ENCODE measurements at regions not wholly inside any gene's neighbourhood (a gene's known extent, or its start where the extent isn't known, plus 50 kb on each side); places are given as distances from the start of the nearest gene placed in this dataset.
"Not testable (repeated sequence)": the region's sequence is repeated elsewhere in the genome, so short reads cannot be mapped to it uniquely, and the experiment has no call there.

GRCh38 chr1:56097713-56098112 lies 481.6 kb downstream of the PLPP3 start:
- no peak for DNase-seq

- DNase-seq: no peak
These were observed 483.4 kb downstream of the PLPP3 start for GRCh38 chr1:56095696-56096665.

DNA sequence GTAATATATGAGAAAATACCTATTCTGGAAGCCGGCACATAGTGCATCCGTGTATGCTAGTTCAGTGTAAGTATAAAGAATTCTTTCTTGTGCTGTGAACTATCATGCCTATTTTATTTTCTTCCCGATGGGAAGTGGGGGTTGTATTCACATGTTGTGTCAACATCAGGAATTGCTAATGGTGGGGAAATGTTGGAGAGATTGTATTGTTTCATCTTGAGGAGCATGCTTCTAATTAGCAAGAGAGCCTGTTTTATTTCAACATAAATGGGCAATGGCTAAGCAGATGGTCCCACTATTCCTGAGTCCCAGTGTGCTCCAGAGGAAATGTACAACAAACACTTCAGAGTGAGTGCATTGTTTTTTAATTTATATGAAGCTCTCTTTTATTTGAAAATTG lies 485.2 kb downstream of the PLPP3 start:
- no peak for DNase-seq

GRCh38 chr1:56092684-56093570 lies 486.4 kb downstream of the PLPP3 start:
- no peak for DNase-seq

GRCh38 chr1:56089826-56090225 lies 489.5 kb downstream of the PLPP3 start:
- DNase-seq: not testable (repeated sequence)

GRCh38 chr1:56084246-56084645 lies 495.1 kb downstream of the PLPP3 start:
- DNase-seq: no peak

DNA sequence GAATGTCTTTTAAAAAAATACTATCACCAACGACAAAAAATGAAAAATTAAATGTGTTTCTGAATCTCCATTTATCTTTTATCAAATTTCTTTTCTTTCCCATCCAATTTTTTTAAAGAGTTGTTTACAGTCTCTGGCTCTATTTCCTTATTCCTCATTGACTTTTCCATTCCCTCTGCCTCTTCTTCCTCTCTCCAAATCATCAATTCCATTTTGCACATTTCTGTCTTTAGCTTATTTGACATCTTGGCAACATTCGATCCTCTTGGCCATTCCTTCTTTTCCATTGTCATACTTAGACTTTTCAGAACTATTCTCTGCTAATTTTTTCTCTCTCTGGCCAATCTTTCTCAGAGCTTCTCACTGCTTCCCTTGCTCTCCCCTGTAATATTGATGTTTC lies 497.6 kb downstream of the PLPP3 start:
- no peak for DNase-seq

GRCh38 chr1:56081173-56081572 lies 498.2 kb downstream of the PLPP3 start:
- no peak for DNase-seq

DNA sequence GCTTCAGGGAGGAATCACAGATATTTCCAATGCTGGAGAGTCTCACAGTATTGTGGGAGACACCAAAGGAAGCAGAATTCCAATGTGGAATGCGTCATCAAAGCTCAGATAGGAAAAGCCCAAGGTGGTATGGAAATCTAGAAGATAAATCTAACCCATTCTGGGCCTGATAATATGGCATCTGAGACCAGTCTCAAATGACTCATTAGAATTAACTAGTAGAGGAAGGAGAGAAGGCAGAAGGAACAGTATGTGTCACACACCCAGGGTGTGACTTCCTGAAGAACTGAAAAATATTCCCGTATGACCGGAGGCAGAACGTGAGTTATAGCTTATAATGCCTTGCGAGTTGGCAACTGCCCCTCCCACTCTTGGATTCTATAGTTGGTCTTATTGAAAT lies 499.2 kb downstream of the PLPP3 start:
- no peak for DNase-seq

DNA sequence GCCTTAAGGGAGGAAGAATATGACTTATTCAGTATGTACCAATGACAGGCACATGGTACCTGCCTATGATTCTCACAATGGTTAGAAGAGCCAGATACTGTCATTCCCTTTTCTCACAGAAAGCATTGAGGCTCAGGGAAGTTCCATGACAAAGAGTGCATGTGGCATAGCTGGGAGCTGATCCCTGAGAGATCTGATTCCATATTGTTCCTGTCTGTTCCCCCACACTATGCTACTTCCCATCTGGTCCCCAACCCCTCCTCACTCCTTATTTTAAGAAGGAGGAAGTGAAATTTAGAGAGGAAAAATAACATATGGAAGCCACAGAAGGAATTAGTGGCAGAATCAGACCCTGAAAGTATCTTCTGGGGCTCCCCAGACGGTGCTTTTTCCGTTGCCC lies 500.0 kb downstream of the PLPP3 start:
- DNase-seq: no peak

DNA sequence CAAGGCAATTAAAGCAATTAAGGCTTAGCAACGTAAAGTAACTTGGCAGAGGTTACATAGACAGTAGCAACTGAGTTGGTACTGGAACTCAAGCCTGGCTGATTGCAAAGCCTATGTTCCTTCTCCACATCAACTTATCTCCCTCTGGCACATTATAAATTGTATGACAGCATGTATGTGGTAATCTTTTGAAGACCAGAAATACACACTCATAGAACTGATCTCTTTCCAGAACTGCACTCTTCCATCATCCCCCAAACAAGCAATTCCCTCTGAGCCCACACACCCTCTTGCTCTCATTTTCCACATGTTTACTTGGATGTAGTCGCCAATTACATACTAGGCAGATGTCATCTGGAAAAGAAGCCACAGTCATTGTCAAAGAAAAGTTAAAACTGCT lies 502.2 kb downstream of the PLPP3 start:
- no peak for DNase-seq

DNA sequence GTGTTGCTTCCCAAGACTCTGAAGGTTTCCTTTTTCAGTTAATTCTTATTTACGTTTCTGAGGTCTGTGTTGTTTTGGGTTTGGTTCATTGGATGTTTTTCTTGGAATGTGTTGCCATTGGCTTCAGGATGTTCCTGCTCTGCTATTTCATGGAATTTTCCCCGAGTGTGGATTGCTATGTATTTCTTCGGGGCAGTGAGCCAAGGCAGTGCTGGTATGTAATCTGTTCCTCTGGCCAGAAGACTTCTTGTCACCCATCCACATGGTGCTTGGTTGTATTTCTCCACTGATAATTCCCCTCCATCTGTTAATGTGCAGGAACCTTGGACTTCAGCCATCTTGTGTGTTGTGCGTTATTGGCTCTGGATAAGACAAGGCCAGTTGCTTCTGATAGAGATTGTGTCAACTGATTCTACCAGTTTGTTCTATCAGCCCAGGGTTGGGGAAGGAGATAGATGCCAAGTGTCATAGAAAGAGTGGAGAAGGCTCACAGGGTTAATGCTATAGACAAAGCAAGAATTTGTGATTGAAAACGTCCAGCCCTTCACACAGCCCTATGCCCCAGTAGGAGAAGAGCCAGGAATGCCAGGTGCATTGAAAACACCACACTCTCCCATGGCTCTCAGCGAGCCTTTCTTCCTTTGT lies 505.2 kb downstream of the PLPP3 start:
- no peak for DNase-seq

- no peak for DNase-seq
These were observed 505.8 kb downstream of the PLPP3 start for GRCh38 chr1:56073614-56074006.

DNA sequence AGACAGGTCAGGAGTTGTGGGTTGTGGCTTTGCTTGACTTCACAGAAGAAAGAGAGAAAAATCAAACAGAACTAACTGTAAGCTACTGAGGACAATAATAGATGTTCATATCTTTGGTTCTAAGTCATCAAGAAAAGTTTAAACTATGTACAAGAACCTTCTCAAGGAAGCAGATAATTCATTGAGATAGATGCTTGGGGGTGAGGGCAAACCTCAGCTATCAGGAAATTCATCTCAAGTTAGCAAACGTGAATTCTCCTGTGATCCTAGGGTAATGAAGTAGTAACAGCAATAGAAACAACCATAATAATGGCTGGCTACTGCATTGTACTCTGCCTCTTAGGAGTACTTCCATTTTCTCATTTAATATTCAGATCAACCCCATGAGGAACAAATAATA lies 506.2 kb downstream of the PLPP3 start:
- no peak for DNase-seq

DNA sequence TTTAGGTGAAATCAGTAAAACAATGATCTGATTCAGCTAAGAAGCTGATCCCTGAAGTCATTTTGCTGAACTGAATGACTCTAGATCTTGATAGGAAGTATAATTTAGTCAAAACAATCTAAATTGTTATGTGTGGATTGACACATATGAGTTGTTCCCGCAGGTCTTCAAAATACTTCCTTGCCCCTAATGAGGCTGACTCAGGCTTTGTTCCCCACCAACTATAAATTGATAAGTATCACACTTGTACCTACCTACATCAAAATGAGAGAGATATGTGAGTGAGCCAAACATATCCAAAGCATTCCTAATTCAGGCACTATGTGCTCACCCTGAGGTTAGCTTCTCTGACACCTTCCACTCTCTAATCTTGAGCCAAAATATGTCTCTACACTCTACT lies 507.1 kb downstream of the PLPP3 start:
- DNase-seq: no peak

DNA sequence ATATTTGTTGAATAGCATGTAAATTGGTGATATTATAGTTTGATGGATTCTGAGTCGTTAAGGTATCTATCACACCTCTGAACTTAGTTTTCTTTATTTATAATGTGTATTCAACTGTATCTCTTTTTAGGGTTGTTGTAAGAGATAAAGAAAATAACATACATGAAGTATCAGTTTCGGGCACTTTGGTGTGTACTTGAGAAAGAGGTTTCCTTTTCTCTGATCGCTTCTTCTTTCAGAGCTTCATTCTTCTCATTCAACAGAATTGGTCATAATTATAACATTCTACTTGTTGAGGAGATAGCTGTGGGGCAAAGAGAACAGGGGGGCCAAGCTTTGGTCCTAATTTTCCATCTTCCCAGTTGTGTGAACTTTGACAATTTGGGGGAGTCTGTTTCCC lies 508.0 kb downstream of the PLPP3 start:
- DNase-seq: no peak

DNA sequence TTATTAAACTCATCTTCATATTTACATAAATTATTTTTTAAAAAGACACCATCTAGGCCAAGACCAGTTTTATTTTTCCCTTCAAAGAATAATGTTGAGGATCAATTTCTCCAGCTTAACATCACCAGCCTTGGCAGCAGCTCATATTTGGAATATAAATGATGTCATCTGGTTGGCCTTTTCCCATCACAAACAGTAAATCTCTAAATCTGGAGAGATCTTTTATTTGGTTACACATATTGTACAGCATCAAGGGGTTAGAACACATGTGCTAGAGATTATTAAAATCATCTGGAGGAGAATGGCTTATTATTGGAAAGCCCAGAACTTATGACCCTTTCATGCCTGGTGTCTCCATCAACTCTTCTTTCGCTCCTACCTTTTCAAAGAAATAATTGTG lies 508.8 kb downstream of the PLPP3 start:
- DNase-seq: no peak

DNA sequence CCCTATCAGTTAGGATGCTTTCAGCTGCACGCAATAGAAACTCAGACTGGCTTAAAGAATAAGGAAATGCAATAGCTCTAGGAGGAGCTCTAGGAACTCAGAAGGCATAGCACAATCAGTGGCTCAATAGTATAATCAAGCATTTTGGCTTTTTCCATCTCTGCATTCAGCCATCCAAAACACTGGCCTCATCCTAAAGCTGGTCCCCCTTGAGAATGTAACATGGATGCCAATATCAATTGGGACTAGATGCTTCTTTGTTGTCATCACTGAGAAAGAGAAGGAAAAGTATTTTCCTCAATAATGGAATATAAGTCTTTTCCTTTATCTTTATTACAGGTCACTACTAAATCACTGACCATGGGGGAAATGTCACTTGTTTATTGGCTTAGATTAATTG lies 509.5 kb downstream of the PLPP3 start:
- DNase-seq: no peak

DNA sequence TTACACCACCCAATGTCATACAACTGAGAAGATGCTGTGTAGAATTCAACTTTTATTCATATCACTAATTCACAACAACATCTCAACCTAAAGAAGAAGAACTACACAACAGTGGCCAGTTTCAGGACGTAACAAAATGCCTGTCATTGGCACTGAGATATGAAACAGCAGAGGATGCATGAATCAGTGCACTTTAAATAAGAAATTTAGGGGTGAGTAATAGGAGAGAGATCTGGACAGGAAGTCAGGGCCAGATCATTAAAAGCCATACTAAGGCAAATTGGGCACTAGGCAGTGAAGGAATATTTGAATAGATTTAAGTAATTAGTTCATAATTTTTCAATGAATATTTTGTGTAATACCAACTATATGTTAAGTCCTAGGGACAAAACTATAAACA lies 510.5 kb downstream of the PLPP3 start:
- DNase-seq: no peak

GRCh38 chr1:56068210-56068609 lies 511.2 kb downstream of the PLPP3 start:
- no peak for DNase-seq

GRCh38 chr1:56065729-56066128 lies 513.6 kb downstream of the PLPP3 start:
- DNase-seq: no peak

GRCh38 chr1:56064705-56065104 lies 514.7 kb downstream of the PLPP3 start:
- DNase-seq: no peak

- no peak for DNase-seq
These were observed 515.9 kb downstream of the PLPP3 start for GRCh38 chr1:56063461-56063860.
